ENCODE measurements at regions not wholly inside any gene's neighbourhood (a gene's known extent, or its start where the extent isn't known, plus 50 kb on each side); places are given as distances from the start of the nearest gene placed in this dataset.

DNA sequence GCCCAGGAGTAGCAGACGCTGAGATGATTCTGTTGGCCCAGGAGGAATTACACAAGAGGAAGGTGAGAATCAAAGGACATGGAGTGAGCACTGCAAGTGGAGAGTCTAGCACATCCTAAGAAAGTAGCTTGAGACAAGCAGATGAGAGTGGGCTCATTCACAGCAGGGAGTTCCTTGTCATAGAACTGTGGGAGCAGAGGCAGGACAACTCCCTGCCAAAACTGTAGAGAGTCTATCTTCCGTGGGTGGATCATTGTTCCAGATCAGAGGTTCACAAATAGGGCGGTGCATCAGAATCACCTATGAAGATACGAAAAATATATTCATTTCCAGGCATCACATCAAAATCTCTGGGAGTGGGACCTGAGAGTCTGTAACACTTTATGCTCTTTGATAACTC is 288.9 kb upstream of the C16orf82 start:
- no peak for DNase-seq (ENCODE audit: low read depth)
- Histone ChIP-seq H3K4me3 (ENCODE audit: low read depth, low read length) (no peak overlapping the region), H3K27me3 (ENCODE audit: control insufficient read depth, insufficient read depth, low read length) (no peaks in the 10 kb centered on the region), H3K36me3 (ENCODE audit: control insufficient read depth, insufficient read depth, low read length) (no peaks in the 10 kb centered on the region)
- no peak for TF ChIP-seq CTCF (IDR thresholded peaks at IDR 0.05; ENCODE audit: insufficient read depth, low read length, poor library complexity, severe bottlenecking)

DNA sequence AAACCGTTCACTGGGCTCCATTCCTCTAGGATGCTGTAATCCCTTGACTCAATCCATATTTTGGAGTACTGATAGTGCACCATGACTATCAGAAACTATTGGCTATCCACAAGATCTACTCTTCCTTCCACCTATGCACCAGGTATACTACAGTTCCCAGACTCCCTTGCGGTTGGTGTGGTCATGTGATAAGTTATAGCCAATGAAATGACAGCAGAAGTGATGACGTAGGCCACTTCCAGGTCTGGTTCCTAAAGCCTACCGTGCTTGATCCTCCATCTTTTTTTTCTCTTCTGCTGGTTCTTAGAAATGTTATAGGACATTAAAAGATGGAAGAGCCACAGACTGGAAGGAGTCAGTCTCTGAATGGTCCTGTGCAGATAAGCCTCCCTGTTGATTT is 278.8 kb upstream of the C16orf82 start:
- TF ChIP-seq CTCF (IDR thresholded peaks at IDR 0.05; ENCODE audit: insufficient read depth, low read length, poor library complexity, severe bottlenecking) = no peak
- no peaks in the 10 kb centered on the region for H3K27me3 ChIP-seq (ENCODE audit: control insufficient read depth, insufficient read depth, low read length)
- no peaks in the 10 kb centered on the region for H3K36me3 ChIP-seq (ENCODE audit: control insufficient read depth, insufficient read depth, low read length)
- DNase-seq (ENCODE audit: low read depth) = no peak
- no peak overlapping the region for H3K4me3 ChIP-seq (ENCODE audit: low read depth, low read length)

DNA sequence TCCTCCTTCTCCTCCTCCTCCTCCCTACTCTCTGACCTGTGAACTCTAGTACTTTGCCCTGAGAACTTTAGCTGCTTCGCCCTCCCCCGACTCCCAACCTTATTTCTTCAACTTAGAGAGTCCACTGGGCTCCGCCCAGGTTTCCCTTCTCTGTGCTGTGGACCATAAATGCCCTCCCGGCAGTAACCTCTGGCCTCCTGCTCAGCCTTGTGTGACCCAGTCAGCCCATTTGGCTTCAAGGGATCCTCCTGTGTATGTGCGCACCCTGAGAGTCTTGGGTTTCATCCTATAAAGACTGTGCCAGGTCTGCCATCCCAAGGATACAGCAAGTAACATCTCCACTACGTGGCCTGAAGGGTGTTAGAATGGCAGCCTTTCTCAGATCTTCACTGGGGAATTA is 275.6 kb upstream of the C16orf82 start:
- DNase-seq (ENCODE audit: low read depth) = no peak
- Histone ChIP-seq H3K36me3 (ENCODE audit: control insufficient read depth, insufficient read depth, low read length) (no peaks in the 10 kb centered on the region), H3K4me3 (ENCODE audit: low read depth, low read length) (no peak overlapping the region), H3K27me3 (ENCODE audit: control insufficient read depth, insufficient read depth, low read length) (no peaks in the 10 kb centered on the region)
- TF ChIP-seq CTCF (IDR thresholded peaks at IDR 0.05; ENCODE audit: insufficient read depth, low read length, poor library complexity, severe bottlenecking) = no peak

GRCh38 chr16:26795184-26795583 is 271.5 kb upstream of the C16orf82 start:
- no peak for TF ChIP-seq CTCF (IDR thresholded peaks at IDR 0.05; ENCODE audit: insufficient read depth, low read length, poor library complexity, severe bottlenecking)
- DNase-seq (ENCODE audit: low read depth) = no peak
- no peaks in the 10 kb centered on the region for H3K27me3 ChIP-seq (ENCODE audit: control insufficient read depth, insufficient read depth, low read length)
- no peaks in the 10 kb centered on the region for H3K36me3 ChIP-seq (ENCODE audit: control insufficient read depth, insufficient read depth, low read length)
- no peak overlapping the region for H3K4me3 ChIP-seq (ENCODE audit: low read depth, low read length)

GRCh38 chr16:26801628-26802027 is 265.1 kb upstream of the C16orf82 start:
- Histone ChIP-seq H3K36me3 (ENCODE audit: control insufficient read depth, insufficient read depth, low read length) (no peaks in the 10 kb centered on the region), H3K27me3 (ENCODE audit: control insufficient read depth, insufficient read depth, low read length) (no peaks in the 10 kb centered on the region), H3K4me3 (ENCODE audit: low read depth, low read length) (no peak overlapping the region)
- DNase-seq (ENCODE audit: low read depth) = no peak
- no peak for TF ChIP-seq CTCF (IDR thresholded peaks at IDR 0.05; ENCODE audit: insufficient read depth, low read length, poor library complexity, severe bottlenecking)

- Histone ChIP-seq H3K27me3 (ENCODE audit: control insufficient read depth, insufficient read depth, low read length) (no peaks in the 10 kb centered on the region), H3K4me3 (ENCODE audit: low read depth, low read length) (no peak overlapping the region), H3K36me3 (ENCODE audit: control insufficient read depth, insufficient read depth, low read length) (no peaks in the 10 kb centered on the region)
- TF ChIP-seq CTCF (IDR thresholded peaks at IDR 0.05; ENCODE audit: insufficient read depth, low read length, poor library complexity, severe bottlenecking) = no peak
- DNase-seq (ENCODE audit: low read depth) = no peak
Measured at GRCh38 chr16:26802440-26802839, 264.3 kb upstream of the C16orf82 start.
